Cardiac muscle cell (in vitro differentiated cells and primary cell): ENCODE measurements at regions not wholly inside any gene's neighbourhood (a gene's known extent, or its start where the extent isn't known, plus 50 kb on each side); places are given as distances from the start of the nearest gene placed in this dataset.

Source experiments
- DNase-seq, 2 donors: peaks; one replicate each; pipeline versions ENCODE4 v3.0.0 to v3.0.0-alpha.2; 2010 to 2017; ENCODE audit warnings: low read depth in 1 of 2, low spot score in 1 of 2
- H3K27ac ChIP-seq: fragments of 200-600 bp; sonication (generic); 2 replicates; pipeline ENCODE4 v1.5.1; 2016
- H3K27me3 ChIP-seq: fragments of 200-600 bp; sonication (generic); 2 replicates; pipeline ENCODE4 v1.6.0; 2016; ENCODE audit warnings: control low read depth
- H3K36me3 ChIP-seq: fragments of 200-600 bp; sonication (generic); 2 replicates; pipeline ENCODE4 v1.5.1; 2016; ENCODE audit warnings: control low read depth
- H3K4me1 ChIP-seq: fragments of 200-600 bp; sonication (generic); 2 replicates; pipeline ENCODE4 v1.8.1; 2017; ENCODE audit warnings: low read depth, mild to moderate bottlenecking, mixed run types
- H3K4me3 ChIP-seq: fragments of 200-600 bp; sonication (generic); 2 replicates; pipeline ENCODE4 v1.5.1; 2016; ENCODE audit warnings: mild to moderate bottlenecking
- H3K9me3 ChIP-seq: fragments of 200-600 bp; sonication (generic); 2 replicates; pipeline ENCODE4 v1.5.1; 2017; ENCODE audit warnings: low read depth, mild to moderate bottlenecking, control low read depth
- TF ChIP-seq, protein P1 (sequence below): IDR thresholded peaks from 2 replicates; pipeline ENCODE4 v1.5.1; 2012; ENCODE audit warnings: low read depth, mild to moderate bottlenecking, low read length

DNA sequence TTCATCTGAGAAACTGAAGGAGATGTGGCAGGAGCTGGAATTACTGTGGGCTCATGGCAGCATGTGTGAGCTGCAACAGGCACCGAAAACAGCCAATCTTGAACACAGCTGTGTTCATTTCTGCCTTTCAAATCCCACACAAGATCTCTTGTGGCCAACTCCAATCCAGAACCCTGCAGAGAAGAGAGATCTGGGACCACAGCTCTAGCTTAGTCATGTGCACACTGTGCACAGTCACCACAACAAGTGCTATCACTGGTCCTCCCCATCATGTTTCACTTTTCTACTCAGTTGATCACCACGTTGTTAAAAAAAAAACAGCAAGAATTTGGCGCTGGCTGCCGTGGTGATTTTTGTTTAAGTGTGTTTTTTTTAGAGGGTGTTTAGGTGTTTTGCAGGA, 254.5 kb upstream of the ELAC2 start:
- no peaks in the 10 kb centered on the region for H3K9me3 ChIP-seq
- no peak overlapping the region for H3K27ac ChIP-seq
- H3K4me1 ChIP-seq = no peaks in the 10 kb centered on the region
- H3K36me3 ChIP-seq = no peaks in the 10 kb centered on the region
- no peak for DNase-seq
- TF ChIP-seq, protein P1, sequence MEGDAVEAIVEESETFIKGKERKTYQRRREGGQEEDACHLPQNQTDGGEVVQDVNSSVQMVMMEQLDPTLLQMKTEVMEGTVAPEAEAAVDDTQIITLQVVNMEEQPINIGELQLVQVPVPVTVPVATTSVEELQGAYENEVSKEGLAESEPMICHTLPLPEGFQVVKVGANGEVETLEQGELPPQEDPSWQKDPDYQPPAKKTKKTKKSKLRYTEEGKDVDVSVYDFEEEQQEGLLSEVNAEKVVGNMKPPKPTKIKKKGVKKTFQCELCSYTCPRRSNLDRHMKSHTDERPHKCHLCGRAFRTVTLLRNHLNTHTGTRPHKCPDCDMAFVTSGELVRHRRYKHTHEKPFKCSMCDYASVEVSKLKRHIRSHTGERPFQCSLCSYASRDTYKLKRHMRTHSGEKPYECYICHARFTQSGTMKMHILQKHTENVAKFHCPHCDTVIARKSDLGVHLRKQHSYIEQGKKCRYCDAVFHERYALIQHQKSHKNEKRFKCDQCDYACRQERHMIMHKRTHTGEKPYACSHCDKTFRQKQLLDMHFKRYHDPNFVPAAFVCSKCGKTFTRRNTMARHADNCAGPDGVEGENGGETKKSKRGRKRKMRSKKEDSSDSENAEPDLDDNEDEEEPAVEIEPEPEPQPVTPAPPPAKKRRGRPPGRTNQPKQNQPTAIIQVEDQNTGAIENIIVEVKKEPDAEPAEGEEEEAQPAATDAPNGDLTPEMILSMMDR = no peak
- H3K4me3 ChIP-seq = no peak overlapping the region
- H3K27me3 ChIP-seq = no peaks in the 10 kb centered on the region

DNA sequence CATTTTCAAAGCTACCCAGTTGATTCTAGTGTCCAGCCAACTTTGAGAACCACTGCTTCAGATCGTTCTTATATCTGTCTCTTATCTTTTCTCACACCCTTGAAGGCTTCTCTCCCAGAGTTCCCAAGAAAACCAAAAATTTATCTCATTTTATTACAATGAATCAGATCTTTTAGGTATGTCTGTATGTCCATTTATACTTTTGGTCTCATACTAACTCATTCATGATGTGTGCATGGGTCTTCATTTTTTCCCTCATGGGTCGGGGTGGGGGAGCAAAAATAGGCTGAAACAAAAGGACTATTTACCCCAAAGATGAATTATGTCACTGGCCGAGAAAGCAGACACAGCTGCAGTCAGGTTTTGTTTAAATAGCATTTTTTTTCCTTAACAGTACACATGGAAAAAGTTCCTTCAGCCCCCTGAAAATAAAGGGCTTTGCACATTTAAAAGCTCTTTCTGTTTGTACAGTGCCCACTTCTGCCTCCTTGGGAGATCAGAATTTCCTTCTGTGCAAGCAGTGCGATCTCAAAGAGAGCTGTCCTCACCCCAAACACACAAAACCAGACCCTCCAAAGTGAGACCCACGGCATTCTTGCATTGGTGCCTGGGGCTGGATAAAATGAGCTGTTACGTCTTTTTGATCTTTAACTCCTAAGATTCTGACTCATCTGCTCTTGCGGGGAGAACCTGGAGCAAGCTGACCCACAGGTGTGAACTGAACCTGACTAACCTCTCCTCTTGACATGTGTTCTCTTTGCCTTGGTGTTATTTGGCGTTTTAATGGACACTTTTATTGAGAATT, 251.2 kb upstream of the ELAC2 start:
- Histone ChIP-seq H3K36me3 (no peaks in the 10 kb centered on the region), H3K27me3 (no peaks in the 10 kb centered on the region), H3K27ac (no peak overlapping the region), H3K4me3 (no peak overlapping the region), H3K4me1 (no peaks in the 10 kb centered on the region), H3K9me3 (no peaks in the 10 kb centered on the region)
- TF ChIP-seq, protein P1 = no peak
- DNase-seq = no peak

DNA sequence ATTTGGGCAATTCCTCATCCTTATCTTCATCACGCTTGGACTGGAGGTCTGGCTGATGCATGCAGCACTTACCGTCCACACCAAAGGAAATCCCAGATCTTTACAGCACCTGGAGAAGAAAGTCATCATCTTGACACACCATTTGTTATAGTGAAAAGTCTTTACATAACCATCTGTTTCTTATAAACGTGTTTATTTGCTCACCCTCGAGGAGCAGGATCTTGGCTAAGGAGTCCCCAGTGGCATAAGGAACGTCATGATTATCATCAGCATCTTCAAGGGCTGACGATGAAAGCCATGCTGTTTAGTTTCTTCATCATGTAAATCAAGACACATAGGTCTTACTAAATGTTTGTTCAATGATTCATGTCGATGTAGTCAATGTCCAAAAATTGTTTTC, 248.8 kb upstream of the ELAC2 start:
- H3K27ac ChIP-seq = no peak overlapping the region
- H3K27me3 ChIP-seq = no peaks in the 10 kb centered on the region

DNA sequence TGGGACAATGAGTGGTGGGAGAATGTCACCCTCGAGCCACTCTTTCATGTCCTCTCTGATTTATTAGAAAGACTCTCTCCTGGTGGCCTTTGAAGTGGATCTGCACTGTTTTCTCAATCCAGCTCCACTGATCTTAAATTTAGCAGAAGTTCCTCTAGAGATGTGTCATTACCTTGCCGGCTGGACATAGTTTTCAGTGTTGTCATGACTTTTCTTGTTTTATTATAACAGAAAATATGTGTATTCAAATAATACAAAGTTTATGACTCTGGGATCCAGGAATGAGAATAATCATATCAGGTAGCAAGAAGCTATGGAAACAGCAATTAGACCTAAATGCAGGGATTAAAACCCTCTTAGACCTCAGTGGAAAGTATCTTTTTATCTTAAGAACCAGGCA, 247.5 kb upstream of the ELAC2 start:
- Histone ChIP-seq H3K36me3 (no peaks in the 10 kb centered on the region), H3K4me3 (no peak overlapping the region), H3K9me3 (no peaks in the 10 kb centered on the region), H3K27me3 (no peaks in the 10 kb centered on the region), H3K4me1 (no peaks in the 10 kb centered on the region), H3K27ac (no peak overlapping the region)
- TF ChIP-seq, protein P1 = no peak
- DNase-seq = no peak

More for the DNA sequence above, 248.8 kb upstream of the ELAC2 start:
- no peak overlapping the region for H3K4me3 ChIP-seq
- TF ChIP-seq, protein P1 = no peak
- H3K9me3 ChIP-seq = no peaks in the 10 kb centered on the region
- no peak for DNase-seq
- H3K36me3 ChIP-seq = no peaks in the 10 kb centered on the region
- no peaks in the 10 kb centered on the region for H3K4me1 ChIP-seq

DNA sequence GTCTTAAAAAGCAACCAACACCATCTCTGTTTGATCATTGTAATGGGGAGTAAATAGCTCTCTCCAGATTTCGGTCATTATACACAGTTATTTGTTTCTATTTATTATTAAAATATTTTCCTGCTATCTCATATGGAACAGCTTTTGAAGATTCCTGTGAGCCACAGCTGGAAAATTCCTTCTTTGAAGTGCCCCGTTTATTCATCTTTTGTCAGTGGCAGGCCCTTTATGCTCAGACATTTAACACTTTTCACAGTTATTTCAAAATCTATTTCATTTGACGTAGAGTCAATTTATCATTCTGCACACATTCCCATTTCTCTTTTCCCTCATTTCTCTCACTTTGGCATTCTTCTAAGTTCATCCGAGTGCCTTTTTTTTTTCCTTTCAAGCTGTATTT, 245.9 kb upstream of the ELAC2 start:
- H3K36me3 ChIP-seq = no peaks in the 10 kb centered on the region
- TF ChIP-seq, protein P1 = no peak

More for the DNA sequence above, 245.9 kb upstream of the ELAC2 start:
- no peak overlapping the region for H3K4me3 ChIP-seq
- no peaks in the 10 kb centered on the region for H3K27me3 ChIP-seq
- H3K9me3 ChIP-seq = no peaks in the 10 kb centered on the region
- H3K27ac ChIP-seq = no peak overlapping the region
- H3K4me1 ChIP-seq = no peaks in the 10 kb centered on the region
- no peak for DNase-seq
